H1 (cell line): ENCODE measurements at regions not wholly inside any gene's neighbourhood (a gene's known extent, or its start where the extent isn't known, plus 50 kb on each side); places are given as distances from the start of the nearest gene placed in this dataset.

Experiments used
- CTCF ChIA-PET: fragments of 300-600 bp; sonication (Branson Sonifier 250); formaldehyde crosslinking; loops from one replicate; lab custom pipeline; 2021; ENCODE audit not compliant: partially characterized antibody; lab: Charles Lee
- POLR2A ChIA-PET: fragments of 300-600 bp; sonication (Branson Sonifier 250); formaldehyde crosslinking; loops from one replicate; lab custom pipeline; 2021; ENCODE audit warnings: inconsistent platforms; ENCODE audit not compliant: partially characterized antibody; lab: Charles Lee
- DNase-seq, 2 experiments: peaks; one replicate each; pipeline versions ENCODE4 v3.0.0 to v3.0.0-alpha.2; 2010 to 2022; ENCODE audit warnings: low spot score in 2 of 2, low read depth in 1 of 2, mixed read lengths in 1 of 2
- FAIRE-seq: peaks from 2 replicates; lab custom pipeline; 2011; peaks lifted over from hg19 to GRCh38; lab: Jason Lieb, UNC
- H2AFZ ChIP-seq: 2 replicates; pipeline ENCODE4 v1.8.1; 2012; ENCODE audit warnings: low read length, inconsistent platforms
- H2AK5ac ChIP-seq: 2 replicates; pipeline ENCODE4 v1.6.1; 2013; ENCODE audit warnings: low read depth, low read length
- H2BK120ac ChIP-seq: replicated peaks from 2 replicates; pipeline ENCODE3; 2013; ENCODE audit warnings: low read depth, low read length, inconsistent platforms
- H2BK12ac ChIP-seq: 2 replicates; pipeline ENCODE4 v1.6.1; 2013; ENCODE audit warnings: low read depth, low read length
- H2BK15ac ChIP-seq: 2 replicates; pipeline ENCODE4 v1.6.1; 2013; ENCODE audit warnings: low read length
- H2BK20ac ChIP-seq: 2 replicates; pipeline ENCODE4 v1.6.1; 2013; ENCODE audit warnings: low read length
- H2BK5ac ChIP-seq: 2 replicates; pipeline ENCODE4 v1.6.1; 2013; ENCODE audit warnings: low read depth, low read length
- H3K14ac ChIP-seq: 2 replicates; pipeline ENCODE4 v1.6.1; 2013; ENCODE audit warnings: inconsistent platforms; ENCODE audit not compliant: insufficient read length
- H3K18ac ChIP-seq: 2 replicates; pipeline ENCODE4 v1.6.1; 2013; ENCODE audit warnings: low read length; ENCODE audit errors: extremely low read depth
- H3K23ac ChIP-seq: 2 replicates; pipeline ENCODE4 v1.6.1; 2013; ENCODE audit warnings: inconsistent platforms; ENCODE audit not compliant: insufficient read length
- H3K23me2 ChIP-seq: 2 replicates; pipeline ENCODE4 v1.6.1; 2013; ENCODE audit warnings: low read depth, low read length
- H3K27ac ChIP-seq: 2 replicates; pipeline ENCODE4 v1.6.1; 2011; ENCODE audit warnings: low read depth, low read length, inconsistent platforms
- H3K27me3 ChIP-seq, 4 experiments: replicated peaks in 1 of 4; 1 replicate in 1 of 4; 2 replicates in 3 of 4; pipeline versions ENCODE4 v1.6.1 to v1.8.1; 2011 to 2013; ENCODE audit warnings: low read length in 3 of 4, mild to moderate bottlenecking in 3 of 4, inconsistent platforms in 2 of 4, mixed read lengths in 2 of 4, moderate library complexity in 1 of 4; ENCODE audit not compliant: control insufficient read depth in 3 of 4, insufficient read depth in 3 of 4; ENCODE audit errors: extremely low read depth in 1 of 4
- H3K36me3 ChIP-seq, 4 experiments: 2 replicates each; pipeline versions ENCODE4 v1.6.1 to v1.8.1; 2011 to 2013; ENCODE audit warnings: mild to moderate bottlenecking in 4 of 4, low read length in 3 of 4, moderate library complexity in 2 of 4, control low read depth in 1 of 4, inconsistent platforms in 1 of 4; ENCODE audit not compliant: insufficient read depth in 4 of 4, control insufficient read depth in 2 of 4
- H3K4ac ChIP-seq: replicated peaks from 2 replicates; pipeline ENCODE3; 2013; ENCODE audit warnings: low read length, low read depth, mixed read lengths, inconsistent platforms; ENCODE audit not compliant: insufficient read length
- H3K4me1 ChIP-seq, 4 experiments: replicated peaks in 1 of 4; 1 replicate in 1 of 4; 2 replicates in 3 of 4; pipeline versions ENCODE4 v1.6.1 to v1.8.1; 2011 to 2013; ENCODE audit warnings: low read length in 3 of 4, inconsistent platforms in 2 of 4, mixed read lengths in 1 of 4; ENCODE audit not compliant: insufficient read depth in 4 of 4, control insufficient read depth in 3 of 4
- H3K4me2 ChIP-seq, 2 experiments: 2 replicates each; pipeline versions ENCODE4 v1.6.1 to v1.8.1; 2011 to 2013; ENCODE audit warnings: low read depth in 2 of 2, low read length in 2 of 2, control low read depth in 1 of 2, inconsistent platforms in 1 of 2, mild to moderate bottlenecking in 1 of 2; ENCODE audit not compliant: insufficient read depth in 1 of 2
- H3K4me3 ChIP-seq, 4 experiments: fragments of 200-600, 300-600 bp in 1 of 4; sonication (generic), shearing (Covaris generic), sonication (Bioruptor Twin) in 1 of 4; 2 replicates each; pipeline versions ENCODE4 v1.5.1 to v1.8.1; 2011 to 2016; ENCODE audit warnings: low read length in 4 of 4, low read depth in 3 of 4, control low read depth in 2 of 4, inconsistent platforms in 2 of 4, mild to moderate bottlenecking in 2 of 4, mixed read lengths in 1 of 4, moderate library complexity in 1 of 4; ENCODE audit not compliant: insufficient read depth in 2 of 4; ENCODE audit errors: extremely low read depth in 1 of 4
- H3K56ac ChIP-seq: replicated peaks from 2 replicates; pipeline ENCODE3; 2013; ENCODE audit warnings: low read depth, mild to moderate bottlenecking, mixed read lengths, low read length, inconsistent platforms; ENCODE audit not compliant: insufficient read length
- H3K79me1 ChIP-seq: 2 replicates; pipeline ENCODE4 v1.6.1; 2013; ENCODE audit warnings: low read depth, low read length, control low read depth
- H3K79me2 ChIP-seq, 2 experiments: 2 replicates each; pipeline versions ENCODE4 v1.6.1 to v1.8.1; 2012 to 2013; ENCODE audit warnings: low read length in 2 of 2, mild to moderate bottlenecking in 2 of 2, inconsistent platforms in 1 of 2; ENCODE audit not compliant: insufficient read depth in 2 of 2, control insufficient read depth in 1 of 2
- H3K9ac ChIP-seq, 4 experiments: replicated peaks in 1 of 4; 1 replicate in 1 of 4; 2 replicates in 3 of 4; pipeline versions ENCODE4 v1.6.1 to v1.8.1; 2011 to 2013; ENCODE audit warnings: low read depth in 3 of 4, low read length in 3 of 4, control low read depth in 2 of 4, mild to moderate bottlenecking in 2 of 4, moderate library complexity in 2 of 4, inconsistent platforms in 1 of 4; ENCODE audit errors: extremely low read depth in 1 of 4
- H3K9me3 ChIP-seq, 2 experiments: 2 replicates each; pipeline versions ENCODE4 v1.6.1 to v1.8.1; 2012 to 2013; ENCODE audit warnings: mild to moderate bottlenecking in 2 of 2, moderate library complexity in 2 of 2, control low read depth in 1 of 2, inconsistent platforms in 1 of 2, low read depth in 1 of 2, low read length in 1 of 2, mixed read lengths in 1 of 2; ENCODE audit not compliant: insufficient read depth in 2 of 2
- H4K20me1 ChIP-seq, 2 experiments: replicated peaks in 1 of 2; 2 replicates each; pipeline versions ENCODE3 to v1.8.1; 2011 to 2013; ENCODE audit warnings: inconsistent platforms in 2 of 2, low read length in 2 of 2, mild to moderate bottlenecking in 1 of 2; ENCODE audit not compliant: insufficient read depth in 2 of 2, control insufficient read depth in 1 of 2
- H4K5ac ChIP-seq: 2 replicates; pipeline ENCODE4 v1.6.1; 2013; ENCODE audit warnings: low read length, low read depth, mixed read lengths, inconsistent platforms; ENCODE audit not compliant: insufficient read length
- H4K8ac ChIP-seq: 2 replicates; pipeline ENCODE4 v1.8.0; 2013; ENCODE audit warnings: mild to moderate bottlenecking, moderate library complexity, low read length, inconsistent platforms; ENCODE audit not compliant: insufficient read depth; ENCODE audit errors: extremely low read depth
- H4K91ac ChIP-seq: replicated peaks from 2 replicates; pipeline ENCODE3; 2013; ENCODE audit warnings: low read length, mixed read lengths, inconsistent platforms; ENCODE audit not compliant: insufficient read length
- SRF ChIP-seq: IDR thresholded peaks from 2 replicates; pipeline ENCODE4 v1.6.1; 2011; ENCODE audit warnings: mild to moderate bottlenecking, low read depth, low read length, moderate library complexity
- WGBS, 2 experiments: shearing (Covaris generic) in 1 of 2; methylation state at CpG; one replicate each; pipeline versions ENCODE4 v1.1.6 to v1.1.7; 2013 to 2015; ENCODE audit warnings: low lambda C conversion rate in 2 of 2, mixed read lengths in 2 of 2, inconsistent platforms in 1 of 2, low coverage in 1 of 2, missing lambda C conversion rate in 1 of 2; ENCODE audit not compliant: insufficient replicate concordance in 2 of 2, insufficient coverage in 1 of 2, insufficient read length in 1 of 2; ENCODE audit errors: extremely low coverage in 1 of 2, missing lambda C conversion rate in 1 of 2; 5-methylcytosine and 5-hydroxymethylcytosine counted together
- TF ChIP-seq, protein P1 (sequence below): IDR thresholded peaks from 2 replicates; pipeline ENCODE4 v1.6.1; 2012; ENCODE audit warnings: inconsistent platforms

DNA sequence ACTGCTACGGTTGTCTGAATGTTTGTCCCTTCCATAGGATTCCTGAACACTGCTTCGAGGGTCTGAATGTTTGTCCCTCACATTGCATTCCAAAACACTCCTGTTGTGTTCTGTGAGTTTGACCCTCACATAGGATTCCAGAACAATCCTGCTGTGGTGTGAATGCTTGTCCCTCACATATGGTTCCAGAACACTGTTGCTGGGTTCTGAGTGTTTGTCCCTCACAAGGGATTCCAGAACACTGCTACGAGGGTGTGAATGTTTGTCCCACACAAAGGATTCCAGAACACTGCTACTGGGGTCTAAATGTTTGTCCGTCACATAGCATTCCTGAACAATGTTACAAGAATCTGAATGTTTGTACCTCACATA lies 201.2 kb downstream of the FOXD4L6 start:
- Histone ChIP-seq H3K27me3 (peaks cover 19 to 39% (median 25%) of the 10 kb centered on the region in 4 experiments), H3K79me2 (no peaks in the 10 kb centered on the region), H3K18ac (no peak overlapping the region), H4K91ac (no peak overlapping the region), H3K14ac (no peak overlapping the region), H3K56ac (no peak overlapping the region), H3K4me1 (no peaks in the 10 kb centered on the region), H2BK12ac (no peak overlapping the region), H2BK5ac (no peak overlapping the region), H2AFZ (no peak overlapping the region), H4K8ac (no peak overlapping the region), H3K4ac (no peak overlapping the region), H3K36me3 (peaks cover 0 to 2% (median 0%) of the 10 kb centered on the region in 4 experiments; a peak in 2 of 8 replicates), H2BK20ac (no peak overlapping the region), H3K27ac (no peak overlapping the region), H4K5ac (no peak overlapping the region), H3K9ac (no peak overlapping the region), H3K23ac (no peak overlapping the region), H3K79me1 (no peaks in the 10 kb centered on the region), H3K9me3 (peaks cover 87 to 90% of the 10 kb centered on the region in 2 experiments), H3K4me3 (no peak overlapping the region), H3K4me2 (no peak overlapping the region), H2AK5ac (no peak overlapping the region), H4K20me1 (no peaks in the 10 kb centered on the region), H2BK120ac (no peak overlapping the region), H3K23me2 (no peaks in the 10 kb centered on the region; the same call in 1 of the 2 replicates), H2BK15ac (no peak overlapping the region)
- ChIA-PET CTCF (no interaction called here), POLR2A (no interaction called here)
- peak in 1 of 2 experiments; percentile 23 for DNase-seq
- FAIRE-seq, result no peak
- 78% methylated on average over 4 of the region's 4 CpGs; no CpG with 5 or more reads in 1 of the 2 experiments for WGBS, 2 experiments
- TF ChIP-seq, protein P1, sequence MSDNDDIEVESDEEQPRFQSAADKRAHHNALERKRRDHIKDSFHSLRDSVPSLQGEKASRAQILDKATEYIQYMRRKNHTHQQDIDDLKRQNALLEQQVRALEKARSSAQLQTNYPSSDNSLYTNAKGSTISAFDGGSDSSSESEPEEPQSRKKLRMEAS, result no peak
- no peak for TF ChIP-seq SRF
